OCI-LY7 (cell line): ENCODE measurements at regions not wholly inside any gene's neighbourhood (a gene's known extent, or its start where the extent isn't known, plus 50 kb on each side); places are given as distances from the start of the nearest gene placed in this dataset.

Experiments used
- BruUV-seq: library from RNA; stranded (reverse); fragments of 400-500 nt; replicated peaks from 2 replicates; lab custom pipeline; 2021; lab: Mats Ljungman, UMichigan
- CTCF ChIA-PET: fragments of 300-600 bp; sonication (Branson Sonifier 250); formaldehyde crosslinking; loops from one replicate; lab custom pipeline; 2022; ENCODE audit warnings: antibody characterized with exemption; ENCODE audit not compliant: unreplicated experiment; lab: Charles Lee
- POLR2A ChIA-PET: fragments of 300-600 bp; sonication (Branson Sonifier 250); formaldehyde crosslinking; loops from one replicate; lab custom pipeline; 2022; ENCODE audit warnings: antibody characterized with exemption; lab: Charles Lee
- DNase-seq: peaks from one replicate; pipeline ENCODE4 v3.0.0-alpha.2; 2015; ENCODE audit warnings: low spot score
- H2AFZ ChIP-seq: fragments of 200-600 bp; sonication (generic), shearing (Covaris generic); 2 replicates; pipeline ENCODE4 v1.6.1; 2014; ENCODE audit warnings: mild to moderate bottlenecking, antibody characterized with exemption, low read length, moderate library complexity
- H3K27ac ChIP-seq: fragments of 200-600 bp; sonication (generic); 2 replicates; pipeline ENCODE4 v1.5.1; 2014; ENCODE audit warnings: mixed run types, low read depth, mild to moderate bottlenecking, moderate library complexity, low read length, inconsistent platforms; ENCODE audit not compliant: poor library complexity, severe bottlenecking
- H3K36me3 ChIP-seq: fragments of 200-600 bp; sonication (generic); 2 replicates; pipeline ENCODE4 v1.6.1; 2014; ENCODE audit warnings: mild to moderate bottlenecking, antibody characterized with exemption, low read length, moderate library complexity, mixed read lengths; ENCODE audit not compliant: insufficient read depth
- H3K4me1 ChIP-seq: fragments of 200-600 bp; sonication (generic); 2 replicates; pipeline ENCODE4 v1.5.1; 2014; ENCODE audit warnings: mild to moderate bottlenecking, low read length; ENCODE audit not compliant: insufficient read depth, poor library complexity, severe bottlenecking
- H3K4me2 ChIP-seq: fragments of 200-600 bp; sonication (generic); 2 replicates; pipeline ENCODE4 v1.6.1; 2014; ENCODE audit warnings: mild to moderate bottlenecking, low read length
- H3K4me3 ChIP-seq: fragments of 200-600 bp; sonication (generic); 2 replicates; pipeline ENCODE4 v1.5.1; 2014; ENCODE audit warnings: mild to moderate bottlenecking, low read depth, low read length; ENCODE audit not compliant: poor library complexity, severe bottlenecking
- H3K79me2 ChIP-seq: fragments of 200-600 bp; sonication (generic); 2 replicates; pipeline ENCODE4 v1.6.1; 2016; ENCODE audit warnings: low read depth, mild to moderate bottlenecking, low read length, moderate library complexity, mixed read lengths; ENCODE audit not compliant: insufficient read depth
- H3K9me2 ChIP-seq: fragments of 200-600 bp; sonication (generic); 2 replicates; pipeline ENCODE4 v1.6.1; 2016; ENCODE audit warnings: mild to moderate bottlenecking, low read length, mixed read lengths; ENCODE audit not compliant: insufficient read depth
- H3K9me3 ChIP-seq: fragments of 200-600 bp; sonication (generic); 2 replicates; pipeline ENCODE4 v1.6.1; 2014; ENCODE audit warnings: mild to moderate bottlenecking, mixed run types, low read length, mixed read lengths
- H4K20me1 ChIP-seq: fragments of 200-600 bp; sonication (generic); 2 replicates; pipeline ENCODE4 v1.6.1; 2014; ENCODE audit warnings: mild to moderate bottlenecking, antibody characterized with exemption, low read length, moderate library complexity, mixed read lengths; ENCODE audit not compliant: insufficient read depth
- CTCF ChIP-seq: fragments of 200-600 bp; sonication (generic); conservative IDR thresholded peaks from 2 replicates; pipeline ENCODE4 v1.5.1; 2014; ENCODE audit warnings: mild to moderate bottlenecking, antibody characterized with exemption, low read length, moderate library complexity, mixed read lengths
- EZH2phosphoT487 ChIP-seq: fragments of 200-600 bp; sonication (generic); IDR thresholded peaks from 2 replicates; pipeline ENCODE4 v1.6.1; 2018; ENCODE audit warnings: low read depth, borderline replicate concordance, mild to moderate bottlenecking, mixed run types, antibody characterized with exemption, low read length, moderate library complexity, mixed read lengths
- intact Hi-C: fragments of 100-400 bp; cut with micrococcal nuclease; formaldehyde crosslinking; loops from one replicate; pipeline ENCODE4 v1.10.0; 2022; ENCODE audit not compliant: unreplicated experiment

- ChIA-PET POLR2A (interaction anchor here (0.6 kb wide), 1 partner anchor 1919 kb away, joined by 3 read pairs; no protein-coding TSS in a partner anchor), CTCF (no interaction called here)
- no peaks in the 10 kb centered on the region for H3K9me3 ChIP-seq
- no peaks in the 10 kb centered on the region for H3K9me2 ChIP-seq
- intact Hi-C loops = no loop called here
- no peak overlapping the region for H3K4me3 ChIP-seq
- DNase-seq = no peak
- H3K27ac ChIP-seq = no peak overlapping the region
- BruUV-seq = no TSS peak
- no peaks in the 10 kb centered on the region for H3K36me3 ChIP-seq
- H2AFZ ChIP-seq = no peak overlapping the region
- TF ChIP-seq CTCF = no peak
- no peak for TF ChIP-seq EZH2phosphoT487
- H4K20me1 ChIP-seq = no peaks in the 10 kb centered on the region
- no peak overlapping the region for H3K4me2 ChIP-seq
- H3K4me1 ChIP-seq = no peaks in the 10 kb centered on the region
- no peaks in the 10 kb centered on the region for H3K79me2 ChIP-seq
These were observed 954.6 kb upstream of the MANEA start for GRCh38 chr6:94622783-94623182.

GRCh38 chr6:94600636-94601035 is 976.7 kb upstream of the MANEA start:
- Histone ChIP-seq H3K4me3 (no peak overlapping the region), H3K4me1 (no peaks in the 10 kb centered on the region), H3K4me2 (no peak overlapping the region), H3K27ac (no peak overlapping the region), H4K20me1 (no peaks in the 10 kb centered on the region), H2AFZ (no peak overlapping the region), H3K9me3 (no peaks in the 10 kb centered on the region), H3K79me2 (no peaks in the 10 kb centered on the region), H3K9me2 (no peaks in the 10 kb centered on the region), H3K36me3 (no peaks in the 10 kb centered on the region)
- no peak for TF ChIP-seq EZH2phosphoT487
- no peak for TF ChIP-seq CTCF
- CTCF ChIA-PET = no interaction called here
- POLR2A ChIA-PET = no interaction called here
- no TSS peak for BruUV-seq
- no peak for DNase-seq
- intact Hi-C loops = no loop called here

- H3K79me2 ChIP-seq = no peaks in the 10 kb centered on the region
- H3K36me3 ChIP-seq = no peaks in the 10 kb centered on the region
- TF ChIP-seq CTCF (no peak), EZH2phosphoT487 (no peak)
- no peak for DNase-seq
- H3K27ac ChIP-seq = no peak overlapping the region
- H4K20me1 ChIP-seq = no peaks in the 10 kb centered on the region
- BruUV-seq = no TSS peak
- H3K9me2 ChIP-seq = no peaks in the 10 kb centered on the region
- H3K4me1 ChIP-seq = no peaks in the 10 kb centered on the region
- no peaks in the 10 kb centered on the region for H3K9me3 ChIP-seq
- no peak overlapping the region for H2AFZ ChIP-seq
- intact Hi-C loops = no loop called here
- H3K4me3 ChIP-seq = no peak overlapping the region
- H3K4me2 ChIP-seq = no peak overlapping the region
- ChIA-PET POLR2A (no interaction called here), CTCF (no interaction called here)
These were observed 979.8 kb upstream of the MANEA start for GRCh38 chr6:94597487-94597886.
